GM12892 (cell line): ENCODE measurements at regions not wholly inside any gene's neighbourhood (a gene's known extent, or its start where the extent isn't known, plus 50 kb on each side); places are given as distances from the start of the nearest gene placed in this dataset.
"Not testable (repeated sequence)": the region's sequence is repeated elsewhere in the genome, so short reads cannot be mapped to it uniquely, and the experiment has no call there.

Experiments
- DNase-seq: peaks from one replicate; pipeline ENCODE4 v3.0.0; 2011; ENCODE audit not compliant: insufficient read length
- FAIRE-seq: peaks from 2 replicates; lab custom pipeline; 2011; peaks lifted over from hg19 to GRCh38; lab: Jason Lieb, UNC
- POLR2A ChIP-seq: IDR thresholded peaks from 2 replicates; pipeline ENCODE4 v1.6.1; 2011; ENCODE audit warnings: low read depth, low read length, control low read depth
- POLR2AphosphoS5 ChIP-seq: IDR thresholded peaks from 2 replicates; pipeline ENCODE4 v1.6.1; 2011; ENCODE audit warnings: low read depth, low read length, control low read depth
- TAF1 ChIP-seq: IDR thresholded peaks from 2 replicates; pipeline ENCODE4 v1.6.1; 2011; ENCODE audit warnings: low read depth, mild to moderate bottlenecking, control low read depth, low read length, borderline replicate concordance

DNA sequence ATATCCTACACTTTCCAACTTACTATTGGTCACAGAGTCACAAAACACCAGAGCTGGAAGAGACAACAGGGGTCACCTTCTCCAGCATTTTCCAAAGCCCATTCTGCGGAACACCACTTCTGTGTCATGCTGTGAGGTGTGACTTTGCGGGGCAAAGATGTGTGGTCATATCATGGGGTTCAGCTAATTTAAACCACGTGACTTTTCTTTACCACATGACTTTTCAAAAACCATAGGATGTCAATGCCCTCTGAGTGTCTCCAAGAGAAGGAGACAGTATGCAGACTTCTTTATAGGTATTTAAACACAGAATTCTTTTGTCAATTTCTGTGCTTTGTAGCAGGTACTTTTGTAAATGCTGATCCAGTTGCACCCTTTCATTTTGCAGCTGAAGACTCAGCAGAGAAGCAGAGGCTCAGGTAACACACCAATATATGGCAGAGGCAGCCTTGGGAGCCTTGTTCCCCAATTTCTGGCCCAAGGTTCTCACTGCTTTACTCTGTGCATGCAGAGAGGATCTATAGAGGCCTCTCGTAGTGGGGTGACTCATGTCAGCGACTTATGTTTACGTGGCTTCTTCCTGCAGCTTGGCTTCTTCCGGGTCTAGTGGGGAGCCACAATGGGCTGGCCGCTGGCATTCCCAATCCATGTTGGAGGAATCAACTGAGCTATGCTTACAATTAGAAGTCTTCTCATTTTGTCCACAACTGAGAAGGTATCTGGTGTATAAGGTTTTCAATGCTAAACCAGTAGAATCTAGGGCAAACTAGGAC is 104.0 kb upstream of the RHOBTB1 start:
- DNase-seq (no peak), FAIRE-seq (no peak)
- TF ChIP-seq POLR2A, result no peak
- no peak for TF ChIP-seq POLR2AphosphoS5
- no peak for TF ChIP-seq TAF1

DNA sequence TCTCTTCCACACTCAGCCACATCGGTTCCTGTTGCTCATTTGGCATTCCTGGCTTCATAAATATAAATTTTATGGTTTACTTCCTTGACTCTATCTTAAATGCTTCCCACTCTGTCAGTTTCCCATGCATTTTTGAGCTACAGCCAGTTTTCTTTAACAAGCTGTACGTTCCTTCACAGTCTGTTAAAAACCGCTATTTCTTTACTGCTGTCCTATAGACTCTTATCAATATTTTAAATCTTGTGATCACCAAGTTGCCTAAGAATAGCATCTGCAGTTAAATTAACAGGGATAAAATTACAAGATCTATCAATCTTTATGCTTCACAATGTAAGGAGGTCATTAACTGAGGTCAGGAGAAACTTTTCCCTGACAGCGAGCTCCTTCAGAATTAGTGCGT is 103.1 kb upstream of the RHOBTB1 start:
- no peak for FAIRE-seq
- TF ChIP-seq POLR2A (no peak), TAF1 (no peak), POLR2AphosphoS5 (no peak)
- DNase-seq, result no peak

DNA sequence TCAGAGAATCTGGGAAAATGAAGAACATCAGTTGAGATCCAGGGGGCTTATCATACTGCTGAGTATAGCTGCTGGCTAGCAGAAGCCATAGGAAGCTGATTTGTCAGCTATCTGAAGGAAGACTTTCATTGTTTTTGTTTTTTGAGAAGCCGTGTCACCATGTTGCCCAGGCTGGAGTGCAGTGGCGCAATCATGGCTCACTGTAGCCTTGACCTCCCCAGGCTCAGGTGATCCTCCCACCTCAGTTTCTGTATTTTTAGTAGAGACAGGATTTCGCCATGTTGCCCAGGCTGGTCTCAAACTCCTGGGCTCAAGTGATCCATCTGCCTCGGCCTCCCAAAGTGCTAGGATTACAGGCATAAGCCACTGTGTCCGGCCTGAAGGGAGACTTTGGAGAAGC is 101.5 kb upstream of the RHOBTB1 start:
- FAIRE-seq, DNase-seq: not testable (repeated sequence)

DNA sequence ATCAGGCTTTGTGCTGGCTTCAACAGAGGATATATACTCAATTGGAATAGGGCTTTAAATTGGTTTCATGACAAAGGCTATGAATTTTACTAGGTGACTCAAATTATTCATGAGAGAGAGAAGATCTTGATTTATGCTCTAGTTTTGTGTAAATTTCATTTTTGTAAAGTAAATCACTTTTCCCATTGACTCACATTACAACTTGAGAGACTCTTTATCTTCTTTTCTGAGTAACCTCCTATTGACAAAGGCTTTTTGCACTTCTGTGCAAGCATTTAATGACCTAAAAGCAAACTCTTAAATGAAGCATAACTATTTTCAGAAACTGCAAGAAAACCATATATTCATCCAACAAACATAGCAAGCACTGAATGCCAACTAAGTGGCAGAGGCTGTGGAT is 98.5 kb upstream of the RHOBTB1 start:
- no peak for TF ChIP-seq TAF1
- no peak for TF ChIP-seq POLR2AphosphoS5
- TF ChIP-seq POLR2A, result no peak
- no peak for DNase-seq
- FAIRE-seq, result no peak

DNA sequence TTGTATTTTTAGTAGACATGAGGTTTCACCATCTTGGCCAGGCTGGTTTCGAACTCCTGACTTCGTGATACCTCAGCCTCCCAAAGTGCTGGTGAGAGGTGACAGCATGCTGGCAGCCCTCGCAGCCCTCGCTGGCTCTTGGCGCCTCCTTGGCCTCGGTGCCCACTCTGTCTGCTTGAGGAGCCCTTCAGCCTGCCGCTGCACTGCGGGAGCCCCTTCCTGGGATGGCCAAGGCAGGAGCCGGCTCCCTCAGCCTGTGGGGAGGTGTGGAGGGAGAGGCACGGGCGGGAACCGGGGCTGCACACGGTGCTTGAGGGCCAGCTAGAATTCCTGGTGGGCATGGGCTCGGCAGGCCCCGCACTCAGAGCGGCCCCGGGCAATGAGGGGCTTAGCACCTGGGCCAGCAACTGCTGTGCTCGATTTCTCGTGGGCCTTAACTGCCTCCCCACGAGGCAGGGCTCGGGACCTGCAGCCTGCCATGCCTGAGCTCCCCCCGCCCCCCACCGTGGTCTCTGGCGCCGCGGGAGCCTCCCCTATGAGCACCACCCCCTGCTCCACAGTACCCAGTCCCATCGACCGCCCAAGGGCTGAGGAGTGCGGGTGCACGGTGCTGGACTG is 96.5 kb upstream of the RHOBTB1 start:
- TF ChIP-seq POLR2AphosphoS5 (no peak), TAF1 (no peak), POLR2A (no peak)
- no peak for DNase-seq
- FAIRE-seq, result no peak

DNA sequence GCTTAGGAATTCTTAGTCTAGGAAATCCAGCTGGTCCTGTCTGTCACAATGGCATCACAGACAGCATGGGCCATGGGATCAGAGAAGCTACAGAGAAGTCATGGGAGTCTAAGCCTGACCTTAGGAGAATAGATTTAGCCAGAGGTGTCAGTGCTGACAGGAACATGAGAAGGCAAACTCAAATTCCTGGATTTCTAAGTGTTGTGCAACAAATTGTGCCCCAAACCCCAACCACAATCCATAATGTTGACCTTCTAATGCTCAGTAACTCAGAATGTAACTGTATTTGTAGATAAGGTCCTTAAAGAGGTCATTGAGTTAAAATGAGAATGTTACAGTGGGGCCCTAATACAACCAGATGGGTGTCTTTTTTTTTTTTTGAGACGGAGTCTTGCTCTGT is 95.9 kb upstream of the RHOBTB1 start:
- DNase-seq (no peak), FAIRE-seq (no peak)
- TF ChIP-seq POLR2A, result no peak
- no peak for TF ChIP-seq POLR2AphosphoS5
- no peak for TF ChIP-seq TAF1

DNA sequence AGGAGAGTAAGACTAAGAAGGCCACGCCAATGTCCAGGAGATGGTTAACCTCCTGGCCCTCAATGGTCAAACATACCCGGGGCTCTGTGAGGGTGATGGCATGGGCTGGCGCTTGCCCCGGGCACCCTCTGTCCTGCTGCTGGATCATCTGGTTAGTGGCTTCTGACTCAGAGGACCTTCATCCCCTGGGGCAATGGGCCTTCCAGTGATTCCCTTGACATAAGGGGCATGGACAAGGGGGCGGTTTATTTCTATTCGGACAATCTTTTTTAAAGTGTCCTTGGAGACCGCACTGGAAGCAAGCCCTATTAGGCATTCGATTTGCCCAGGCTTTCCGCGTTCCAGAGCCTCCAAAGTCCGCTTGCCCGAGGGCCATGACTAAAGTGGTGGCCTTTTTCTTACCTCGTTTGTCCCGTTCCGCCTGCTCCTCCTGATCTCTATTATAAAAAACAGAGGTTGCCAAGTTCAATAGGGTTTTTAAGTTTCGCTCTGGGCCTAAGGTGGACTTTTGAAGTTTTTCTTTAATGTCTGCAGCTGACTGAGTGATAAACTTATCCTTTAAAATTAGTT is 93.4 kb upstream of the RHOBTB1 start:
- not testable (repeated sequence) for DNase-seq, FAIRE-seq

DNA sequence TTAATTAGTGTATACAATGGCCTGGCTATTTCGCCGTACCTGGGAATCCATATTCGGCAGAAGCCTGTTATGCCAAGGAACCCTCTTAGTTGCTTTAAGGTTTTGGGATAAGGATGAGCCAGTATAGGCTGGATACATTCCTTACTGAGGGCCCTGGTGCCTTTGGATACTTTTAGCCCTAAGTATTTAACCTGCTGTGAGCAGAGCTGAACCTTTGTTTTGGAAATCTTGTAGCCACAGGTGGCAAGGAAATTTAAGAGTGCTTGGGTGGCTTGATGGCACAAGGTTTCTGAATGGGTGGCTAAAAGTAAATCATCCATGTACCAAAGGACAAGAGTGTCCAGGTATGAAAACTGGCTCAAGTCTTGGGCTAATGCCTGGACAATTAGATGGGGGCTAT is 92.2 kb upstream of the RHOBTB1 start:
- FAIRE-seq, DNase-seq: not testable (repeated sequence)

DNA sequence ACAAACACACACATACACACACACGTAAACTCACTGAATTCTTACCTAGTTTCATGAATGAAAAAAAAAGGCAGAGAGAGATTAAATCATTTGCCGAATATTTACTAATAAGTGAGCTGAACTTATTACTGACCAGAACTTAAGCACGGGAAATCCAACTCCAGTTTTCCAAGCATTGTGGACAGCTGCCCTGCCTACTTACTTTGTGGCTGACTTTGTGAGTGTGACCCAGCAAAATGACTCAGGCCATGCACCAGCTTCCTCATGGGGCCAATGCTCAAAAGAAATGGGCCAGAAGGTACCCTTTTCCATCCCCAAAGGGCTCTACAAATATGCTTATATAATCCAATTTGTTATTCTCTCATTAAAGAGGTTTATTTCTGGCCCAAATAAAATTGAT is 87.4 kb upstream of the RHOBTB1 start:
- TF ChIP-seq POLR2AphosphoS5 (no peak), TAF1 (no peak), POLR2A (no peak)
- no peak for FAIRE-seq

DNA sequence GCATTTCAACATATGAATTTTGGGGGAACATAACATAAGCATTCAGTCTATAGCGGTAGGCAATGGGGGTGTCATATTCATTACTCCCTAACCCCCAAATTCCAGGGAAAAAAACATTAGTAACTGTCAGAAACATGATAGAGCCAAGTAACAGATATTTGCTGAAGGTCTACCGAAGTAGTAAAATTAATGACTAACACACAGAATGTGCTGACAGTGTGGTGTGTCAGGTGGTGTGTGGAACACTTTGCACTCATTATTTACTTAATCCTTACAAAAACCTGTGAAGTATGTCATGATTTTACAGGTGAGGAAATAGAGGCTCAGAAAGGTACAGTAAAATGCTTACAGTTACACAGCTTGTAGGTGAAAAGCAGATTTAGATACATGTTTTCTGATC is 85.4 kb upstream of the RHOBTB1 start:
- no peak for TF ChIP-seq POLR2A
- no peak for TF ChIP-seq POLR2AphosphoS5
- TF ChIP-seq TAF1, result no peak
- DNase-seq (no peak), FAIRE-seq (no peak)

More for the DNA sequence above, 87.4 kb upstream of the RHOBTB1 start:
- DNase-seq, result no peak

DNA sequence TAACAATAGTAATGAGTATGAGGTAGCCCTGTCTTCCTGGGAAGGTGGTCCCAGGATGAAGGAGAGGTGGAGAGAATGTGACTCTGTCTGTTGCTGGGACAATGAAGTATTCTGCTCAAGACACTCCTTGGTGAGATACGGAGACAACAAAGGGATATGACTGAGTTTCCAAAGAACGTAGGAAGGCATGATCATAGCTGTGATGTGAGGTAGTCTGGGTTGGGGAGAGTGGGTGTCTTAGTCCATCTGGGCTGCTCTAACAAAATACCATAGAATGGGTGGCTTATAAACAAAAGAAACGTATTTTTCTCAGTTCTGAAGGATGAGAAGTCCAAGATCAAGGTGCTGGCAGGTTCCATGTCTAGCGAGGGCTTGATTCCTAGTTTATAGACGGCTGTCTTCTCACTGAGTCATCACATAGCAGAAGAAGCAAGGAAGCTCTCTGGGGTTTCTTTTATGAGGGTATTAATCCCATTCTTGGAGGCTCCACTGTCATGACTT is 84.9 kb upstream of the RHOBTB1 start:
- TF ChIP-seq POLR2A (no peak), TAF1 (no peak), POLR2AphosphoS5 (no peak)
- no peak for DNase-seq
- FAIRE-seq, result no peak

DNA sequence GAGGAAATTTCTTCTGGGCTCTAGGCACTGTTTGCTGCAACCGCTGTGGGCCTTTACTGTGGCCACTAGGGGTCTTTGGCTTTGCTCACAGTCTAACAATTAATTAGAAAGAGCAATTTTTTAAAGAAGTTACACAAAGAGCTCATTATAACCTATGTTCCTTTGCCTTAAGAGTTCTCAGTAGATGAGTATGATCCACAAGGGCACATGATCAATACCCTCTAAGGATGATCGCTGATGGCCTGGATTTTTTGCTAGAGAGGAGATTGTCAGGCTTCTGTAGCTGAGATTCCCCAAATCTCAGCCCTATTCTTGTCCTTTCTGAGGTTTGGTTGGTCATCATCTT is 80.8 kb upstream of the RHOBTB1 start:
- no peak for FAIRE-seq
- no peak for DNase-seq
- TF ChIP-seq POLR2AphosphoS5 (no peak), POLR2A (no peak), TAF1 (no peak)
